Mucosa of descending colon (tissue), 3 donors: ENCODE measurements at regions not wholly inside any gene's neighbourhood (a gene's known extent, or its start where the extent isn't known, plus 50 kb on each side); places are given as distances from the start of the nearest gene placed in this dataset.

ENCODE experiments used
- ATAC-seq: fragments of 200-7000 bp; cut with Tn5 transposase; one replicate; pipeline ENCODE4 v1.9.1; 2020; ENCODE audit warnings: mild to moderate bottlenecking, moderate library complexity
- DNase-seq, 3 donors: peaks; one replicate each; pipeline ENCODE4 v3.0.0-alpha.2; 2020
- H3K36me3 ChIP-seq: fragments of 200-600 bp; one replicate; pipeline ENCODE4 v1.8.0; 2021; ENCODE audit warnings: low read depth, mild to moderate bottlenecking
- H3K4me1 ChIP-seq: fragments of 200-600 bp; one replicate; pipeline ENCODE4 v1.8.0; 2021; ENCODE audit warnings: low read depth, mild to moderate bottlenecking
- H3K4me3 ChIP-seq: fragments of 200-600 bp; one replicate; pipeline ENCODE4 v1.8.0; 2021; ENCODE audit warnings: mild to moderate bottlenecking
- H3K9me3 ChIP-seq: fragments of 200-600 bp; one replicate; pipeline ENCODE4 v1.8.0; 2021; ENCODE audit warnings: mild to moderate bottlenecking
- intact Hi-C, 2 donors: fragments of 100-400 bp; cut with DNase I in 1 of 2; cut with micrococcal nuclease in 1 of 2; formaldehyde crosslinking; loops; one replicate each; pipeline versions ENCODE4 v1.11.0 to v1.11.1; 2022; cut with DNase I, micrococcal nuclease
- TF ChIP-seq, protein P1 (sequence below): fragments of 200-600 bp; IDR thresholded peaks from one replicate; pipeline ENCODE4 v1.8.0; 2022; ENCODE audit warnings: antibody characterized with exemption, mild to moderate bottlenecking
- donor health status: DM: no; HTN: no; CAD: no; lungs with moderate emphysema.
- donor health status: DM: no; HTN: no; CAD: no.
- donor health status: DM: no; HTN: yes; CAD: no.

DNA sequence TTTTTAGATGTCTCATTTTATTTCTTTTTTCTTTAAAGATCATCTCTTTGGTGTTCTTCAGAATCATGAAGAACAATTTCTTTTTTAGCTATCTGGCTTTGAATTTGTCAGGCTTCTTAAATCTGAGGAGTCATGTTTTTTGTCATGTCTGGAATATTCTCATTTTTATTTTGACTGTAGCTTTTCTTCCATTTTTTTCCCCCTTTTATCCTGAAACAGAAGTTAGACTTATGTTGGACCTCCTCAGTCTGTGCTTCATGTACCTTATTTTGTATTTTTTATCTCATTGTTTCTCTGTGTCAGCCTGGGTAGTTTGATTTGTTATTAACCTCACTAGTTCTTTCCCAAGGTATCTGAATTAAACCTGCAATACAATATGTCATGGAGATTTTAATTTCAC lies 319.2 kb upstream of the ADGRL4 start:
- no peak overlapping the region for H3K4me3 ChIP-seq
- H3K9me3 ChIP-seq: no peaks in the 10 kb centered on the region
- ATAC-seq (no peak), DNase-seq (no peak)
- H3K36me3 ChIP-seq: no peaks in the 10 kb centered on the region
- intact Hi-C loops: no loop called here
- TF ChIP-seq, protein P1, sequence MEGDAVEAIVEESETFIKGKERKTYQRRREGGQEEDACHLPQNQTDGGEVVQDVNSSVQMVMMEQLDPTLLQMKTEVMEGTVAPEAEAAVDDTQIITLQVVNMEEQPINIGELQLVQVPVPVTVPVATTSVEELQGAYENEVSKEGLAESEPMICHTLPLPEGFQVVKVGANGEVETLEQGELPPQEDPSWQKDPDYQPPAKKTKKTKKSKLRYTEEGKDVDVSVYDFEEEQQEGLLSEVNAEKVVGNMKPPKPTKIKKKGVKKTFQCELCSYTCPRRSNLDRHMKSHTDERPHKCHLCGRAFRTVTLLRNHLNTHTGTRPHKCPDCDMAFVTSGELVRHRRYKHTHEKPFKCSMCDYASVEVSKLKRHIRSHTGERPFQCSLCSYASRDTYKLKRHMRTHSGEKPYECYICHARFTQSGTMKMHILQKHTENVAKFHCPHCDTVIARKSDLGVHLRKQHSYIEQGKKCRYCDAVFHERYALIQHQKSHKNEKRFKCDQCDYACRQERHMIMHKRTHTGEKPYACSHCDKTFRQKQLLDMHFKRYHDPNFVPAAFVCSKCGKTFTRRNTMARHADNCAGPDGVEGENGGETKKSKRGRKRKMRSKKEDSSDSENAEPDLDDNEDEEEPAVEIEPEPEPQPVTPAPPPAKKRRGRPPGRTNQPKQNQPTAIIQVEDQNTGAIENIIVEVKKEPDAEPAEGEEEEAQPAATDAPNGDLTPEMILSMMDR: no peak
- no peaks in the 10 kb centered on the region for H3K4me1 ChIP-seq

DNA sequence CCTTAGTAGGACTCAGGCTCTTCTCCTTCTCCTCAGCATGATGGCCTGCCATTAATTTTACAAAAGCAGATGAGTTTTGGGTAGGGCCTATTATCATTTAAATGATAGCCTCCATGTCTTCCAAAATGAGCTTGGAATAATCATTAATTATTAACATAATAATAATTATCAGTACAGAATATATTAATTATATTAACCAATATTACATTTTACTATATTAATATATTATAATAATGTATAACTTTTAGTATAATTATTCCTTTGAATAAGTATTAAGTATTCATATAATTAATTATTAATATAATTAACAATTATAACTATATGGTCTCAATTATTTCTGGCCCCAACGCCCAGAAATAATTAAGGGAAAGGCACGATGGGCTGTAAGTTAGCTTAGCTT lies 318.6 kb upstream of the ADGRL4 start:
- H3K36me3 ChIP-seq: no peaks in the 10 kb centered on the region
- intact Hi-C loops: no loop called here
- H3K9me3 ChIP-seq: no peaks in the 10 kb centered on the region
- no peak for ATAC-seq
- no peak for DNase-seq
- TF ChIP-seq, protein P1: no peak
- no peak overlapping the region for H3K4me3 ChIP-seq
- H3K4me1 ChIP-seq: no peaks in the 10 kb centered on the region

DNA sequence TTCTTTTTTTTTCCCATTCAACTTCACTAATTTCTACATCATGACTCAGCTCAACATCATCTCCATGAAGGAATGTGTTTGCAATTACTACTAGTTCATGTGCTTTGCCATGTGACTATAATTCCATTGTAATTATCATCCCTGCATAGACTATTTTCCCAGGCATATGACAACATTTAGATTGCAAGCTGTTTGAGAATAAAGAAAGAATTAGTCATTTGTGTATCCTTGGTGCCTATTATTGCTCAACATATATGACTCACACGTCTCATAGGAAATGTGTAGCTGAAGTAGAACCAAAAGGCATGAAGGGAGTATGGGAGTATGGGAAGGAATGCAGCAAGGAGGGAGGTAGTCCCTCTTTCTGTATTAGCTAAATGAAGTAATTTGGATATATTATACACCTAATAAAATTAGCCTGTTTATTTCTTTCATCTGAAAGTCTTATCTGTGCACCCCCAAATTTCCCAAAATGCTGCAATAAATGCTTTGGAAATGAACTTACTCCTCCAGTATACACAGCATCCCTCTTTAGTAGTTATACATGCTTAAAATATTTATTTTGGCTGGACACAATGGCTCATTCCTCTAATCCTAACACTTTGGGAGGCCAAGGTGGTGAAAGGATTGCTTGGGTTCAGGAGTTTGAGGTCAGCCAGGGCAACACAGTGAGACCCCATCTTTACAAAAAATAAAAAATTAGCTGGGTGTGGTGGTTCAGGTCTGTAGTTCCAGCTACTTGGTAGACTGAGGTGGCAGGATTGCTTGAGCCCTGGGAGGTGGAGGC lies 316.9 kb upstream of the ADGRL4 start:
- Histone ChIP-seq H3K36me3 (no peaks in the 10 kb centered on the region), H3K9me3 (no peaks in the 10 kb centered on the region), H3K4me3 (no peak overlapping the region), H3K4me1 (no peaks in the 10 kb centered on the region)
- intact Hi-C loops: no loop called here
- ATAC-seq (no peak), DNase-seq (no peak)
- TF ChIP-seq, protein P1: no peak

DNA sequence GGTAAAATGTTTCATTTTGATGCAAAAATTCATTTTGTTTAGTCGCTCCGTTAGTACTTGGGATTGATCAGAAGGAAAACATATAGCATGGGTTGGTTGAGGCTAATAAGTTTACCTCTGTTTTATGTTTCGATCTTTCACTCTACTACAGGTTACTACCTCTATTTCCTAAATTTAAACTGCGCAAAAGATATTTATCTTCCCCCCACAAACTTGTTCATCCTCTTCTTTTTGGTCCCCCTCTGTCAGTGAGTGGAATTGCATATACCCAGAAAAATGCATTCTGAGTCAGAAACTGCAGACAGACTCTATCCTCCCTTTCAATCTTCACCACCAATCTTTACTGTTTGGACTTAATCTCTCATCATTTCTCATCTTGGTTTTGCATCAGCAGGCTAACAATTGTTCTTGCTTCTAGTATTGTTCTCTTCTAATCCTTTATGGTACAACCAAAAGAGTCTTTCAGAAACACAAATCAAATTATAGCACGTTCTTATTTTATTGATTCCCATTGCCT lies 316.0 kb upstream of the ADGRL4 start:
- no peak for DNase-seq
- H3K9me3 ChIP-seq: no peaks in the 10 kb centered on the region
- H3K36me3 ChIP-seq: no peaks in the 10 kb centered on the region
- no peaks in the 10 kb centered on the region for H3K4me1 ChIP-seq
- intact Hi-C loops: no loop called here
- no peak overlapping the region for H3K4me3 ChIP-seq
- TF ChIP-seq, protein P1: no peak
- no peak for ATAC-seq

DNA sequence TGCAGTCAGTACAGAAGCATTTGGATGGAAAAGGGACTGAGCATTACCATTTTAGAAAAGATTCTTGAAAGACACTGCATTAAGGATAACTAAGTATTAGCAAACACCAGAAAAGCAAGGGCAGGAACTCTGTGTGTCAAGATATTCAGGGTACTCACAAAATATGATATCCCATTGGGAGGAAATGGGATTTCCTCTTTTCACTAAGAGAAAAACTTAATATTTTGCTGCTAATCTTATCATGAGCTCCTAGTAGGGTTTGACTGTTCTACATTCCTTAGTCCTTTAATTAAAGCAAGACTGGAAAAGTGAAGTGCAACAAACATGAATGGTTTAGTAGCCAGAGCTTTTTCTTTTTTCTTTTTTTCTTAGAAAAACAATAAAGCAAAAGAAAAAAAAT lies 305.9 kb upstream of the ADGRL4 start:
- Histone ChIP-seq H3K9me3 (no peaks in the 10 kb centered on the region), H3K4me1 (no peaks in the 10 kb centered on the region), H3K4me3 (no peak overlapping the region), H3K36me3 (no peaks in the 10 kb centered on the region)
- DNase-seq: no peak
- no peak for ATAC-seq
- intact Hi-C loops: no loop called here
- TF ChIP-seq, protein P1: no peak
